Activated naive CD4-positive, alpha-beta T cell (primary cell): ENCODE measurements at regions not wholly inside any gene's neighbourhood (a gene's known extent, or its start where the extent isn't known, plus 50 kb on each side); places are given as distances from the start of the nearest gene placed in this dataset.
"Not testable (repeated sequence)": the region's sequence is repeated elsewhere in the genome, so short reads cannot be mapped to it uniquely, and the experiment has no call there.

Experiments
- DNase-seq, 4 experiments: peaks; one replicate each; lab custom pipeline; 2025; lab: John Stamatoyannopoulos, UW

DNA sequence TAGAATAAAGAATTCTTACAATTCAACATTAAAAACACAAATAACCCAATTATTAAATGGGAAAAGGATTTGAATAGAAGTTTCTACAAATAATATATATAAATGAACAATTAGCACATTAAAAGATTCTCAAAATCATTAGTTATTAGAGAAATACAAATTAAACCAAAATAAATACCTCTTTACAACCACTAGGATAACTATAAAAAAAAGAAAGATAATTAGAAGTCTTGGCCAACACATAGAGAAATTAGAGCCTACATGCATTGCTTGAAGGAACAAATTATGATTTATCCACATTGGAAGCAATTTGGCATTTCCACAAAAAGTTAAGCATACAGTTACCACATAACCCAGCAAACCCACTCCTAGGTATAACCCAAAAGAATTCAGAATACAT, 502.3 kb upstream of the UBE2E2 start:
- no peak for DNase-seq

DNA sequence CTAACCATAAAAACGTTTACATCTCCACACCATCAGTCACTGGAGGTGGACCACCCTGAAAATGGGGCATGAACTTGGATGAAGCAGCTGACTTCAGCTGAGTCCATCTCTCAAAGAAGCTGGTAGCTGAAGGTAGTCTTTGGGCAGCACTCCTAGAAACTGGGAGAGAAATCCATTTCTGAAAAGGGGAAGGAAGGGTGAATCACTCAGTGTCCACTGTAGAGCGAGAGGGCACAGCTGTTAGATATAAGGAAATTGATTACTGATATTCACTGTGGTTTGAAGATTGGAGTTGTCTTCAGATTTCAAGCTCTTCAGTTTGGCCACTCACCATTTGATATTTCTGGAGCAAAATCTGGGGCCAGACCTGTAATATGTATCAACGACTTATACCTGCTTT, 499.0 kb upstream of the UBE2E2 start:
- no peak for DNase-seq

DNA sequence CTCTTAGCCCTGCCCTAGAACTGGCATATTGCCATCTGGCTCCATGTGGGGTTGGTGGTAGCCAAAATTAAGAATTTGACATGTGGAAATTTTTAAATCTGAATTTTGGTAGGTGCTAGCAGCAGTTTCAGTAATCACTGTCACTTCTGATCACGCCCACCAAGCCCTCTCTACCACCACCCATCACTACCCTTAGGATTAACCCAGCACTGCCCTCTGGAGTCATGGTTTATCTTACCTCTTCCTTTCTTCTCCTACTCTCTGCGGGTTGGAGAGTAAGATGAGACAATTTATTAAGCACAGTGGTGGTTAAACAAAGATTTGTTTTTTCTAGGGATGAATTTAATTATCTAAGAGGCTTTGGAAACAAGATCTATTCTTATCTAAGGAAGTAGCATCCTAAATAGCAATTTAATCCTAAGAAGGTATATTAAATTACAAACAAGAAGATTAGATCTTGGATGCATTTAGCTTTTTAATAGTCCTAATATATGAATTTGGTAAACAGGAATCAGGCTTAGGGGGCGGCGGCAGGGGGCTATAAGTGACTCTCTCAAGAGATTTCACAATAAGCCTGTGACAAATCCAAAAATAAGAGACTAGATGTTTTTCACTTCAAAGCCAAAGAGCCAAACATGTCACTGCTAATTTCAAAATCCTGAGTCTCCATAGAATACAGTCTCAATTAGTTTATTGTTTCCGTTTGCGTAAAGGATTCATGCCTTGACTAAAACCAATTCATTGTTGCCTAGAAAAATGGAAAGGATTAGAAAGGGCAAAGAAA, 498.4 kb upstream of the UBE2E2 start:
- DNase-seq: no peak

DNA sequence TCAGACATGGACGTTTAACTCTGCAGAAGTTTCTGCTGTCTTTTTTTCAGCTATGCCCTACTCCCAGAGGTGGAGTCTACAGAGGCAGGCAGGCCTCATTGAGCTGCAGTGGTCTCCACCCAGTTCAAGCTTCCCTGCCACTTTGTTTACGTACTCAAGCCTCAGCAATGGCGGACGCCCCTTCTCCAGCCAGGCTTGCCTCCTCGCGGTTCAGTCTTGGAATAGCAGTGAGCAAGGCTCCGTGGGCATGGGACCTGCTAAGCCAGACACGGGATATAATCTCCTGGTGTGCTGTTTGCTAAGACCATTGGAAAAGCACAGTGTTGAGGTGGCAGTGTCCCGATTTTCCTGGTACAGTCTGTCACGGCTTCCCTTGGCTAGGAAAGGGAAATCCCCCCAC, 496.2 kb upstream of the UBE2E2 start:
- DNase-seq: not testable (repeated sequence)

GRCh38 chr3:22713936-22714335, 489.2 kb upstream of the UBE2E2 start:
- DNase-seq: no peak

DNA sequence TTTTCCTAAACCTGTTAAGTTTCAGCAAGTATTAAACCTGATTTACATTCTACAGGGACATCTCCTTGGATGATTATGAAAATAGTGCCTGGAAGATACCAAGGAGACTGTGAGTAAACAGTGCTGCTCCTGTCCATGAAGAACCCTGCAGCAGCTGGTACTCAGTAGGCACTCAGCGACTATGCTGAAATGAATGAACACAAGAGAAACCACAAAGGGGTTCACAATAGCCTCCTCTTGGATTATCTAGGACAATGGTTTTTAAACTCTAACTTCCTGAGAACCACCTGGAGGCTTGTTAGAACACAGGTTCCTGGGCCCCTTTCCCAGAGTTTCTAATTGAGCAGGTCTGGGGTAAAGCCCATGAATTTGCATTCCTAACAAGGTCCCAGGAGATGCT, 488.4 kb upstream of the UBE2E2 start:
- no peak for DNase-seq

DNA sequence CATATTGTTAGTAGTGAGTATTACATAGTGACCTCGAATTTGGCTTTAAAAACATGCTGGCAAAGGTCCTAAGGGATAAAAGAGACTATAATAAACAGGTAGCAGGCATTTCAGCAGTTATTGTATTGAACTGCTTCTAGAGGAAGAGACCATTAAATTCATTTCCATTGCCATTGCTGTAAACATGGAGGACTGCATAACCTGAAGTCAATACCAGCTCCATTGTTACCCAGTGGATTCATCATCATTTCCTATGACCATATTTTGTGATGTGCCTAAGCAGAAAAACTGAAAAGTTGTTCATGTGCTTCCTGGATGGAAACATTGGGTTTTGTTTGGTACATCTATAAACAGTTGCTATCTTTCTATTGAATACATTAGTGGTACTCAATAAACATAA, 482.5 kb upstream of the UBE2E2 start:
- DNase-seq: no peak

DNA sequence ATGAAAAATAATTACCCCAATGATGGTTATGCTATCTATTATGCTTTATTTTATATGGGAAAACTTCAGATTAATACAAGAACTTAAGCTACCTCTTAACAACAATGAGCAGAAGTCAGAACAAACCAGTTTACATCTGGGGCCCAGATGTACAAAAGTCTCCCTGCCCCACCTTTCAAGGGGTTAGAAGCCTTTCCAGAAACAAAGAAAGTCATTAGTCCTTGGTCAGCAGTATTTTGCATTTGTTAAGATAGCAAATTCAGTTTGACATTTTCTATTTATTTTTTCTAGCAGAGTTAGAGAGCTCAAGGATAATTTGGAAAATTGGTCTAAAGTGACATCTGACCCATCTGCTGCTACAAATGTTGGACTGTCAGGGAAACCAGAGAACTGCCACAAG, 478.7 kb upstream of the UBE2E2 start:
- no peak for DNase-seq

DNA sequence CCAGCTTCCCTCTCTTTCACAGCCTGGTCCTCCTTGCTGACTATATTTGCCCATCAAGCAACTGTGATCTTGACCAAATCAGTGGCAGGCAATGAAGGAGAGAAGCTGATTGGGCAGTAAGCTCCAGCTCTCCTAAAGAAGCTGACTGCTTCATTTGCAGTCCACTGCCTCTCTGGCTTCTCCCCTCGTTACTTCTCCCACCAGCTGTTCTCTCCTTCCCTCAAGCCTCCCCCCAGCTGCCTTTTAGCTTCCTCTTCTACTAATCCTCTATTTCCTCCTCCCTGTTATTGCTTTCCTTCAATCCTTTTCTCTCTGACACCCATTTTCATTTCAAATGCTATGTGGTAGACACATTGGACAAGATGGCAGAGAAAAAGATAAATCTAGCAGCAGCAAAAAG, 474.7 kb upstream of the UBE2E2 start:
- DNase-seq: no peak

DNA sequence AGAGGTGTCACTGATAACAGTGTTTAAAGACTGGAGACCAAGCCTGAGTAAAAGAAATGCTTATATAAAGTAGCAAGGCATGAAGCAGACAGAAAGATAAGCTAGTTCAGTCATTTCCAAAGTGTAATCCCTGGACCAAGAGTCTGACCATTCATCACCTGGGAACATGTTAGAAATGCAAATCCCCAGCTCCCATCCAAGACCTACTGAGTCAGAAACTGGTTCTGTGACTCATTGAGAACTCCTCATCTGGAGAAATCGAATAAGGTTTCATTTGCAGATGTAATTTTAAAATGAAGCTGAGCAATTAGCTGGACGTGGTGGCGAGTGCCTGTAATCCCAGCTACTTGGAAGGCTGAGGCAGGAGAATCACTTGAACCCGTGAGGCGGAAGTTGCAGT, 473.9 kb upstream of the UBE2E2 start:
- no peak for DNase-seq

DNA sequence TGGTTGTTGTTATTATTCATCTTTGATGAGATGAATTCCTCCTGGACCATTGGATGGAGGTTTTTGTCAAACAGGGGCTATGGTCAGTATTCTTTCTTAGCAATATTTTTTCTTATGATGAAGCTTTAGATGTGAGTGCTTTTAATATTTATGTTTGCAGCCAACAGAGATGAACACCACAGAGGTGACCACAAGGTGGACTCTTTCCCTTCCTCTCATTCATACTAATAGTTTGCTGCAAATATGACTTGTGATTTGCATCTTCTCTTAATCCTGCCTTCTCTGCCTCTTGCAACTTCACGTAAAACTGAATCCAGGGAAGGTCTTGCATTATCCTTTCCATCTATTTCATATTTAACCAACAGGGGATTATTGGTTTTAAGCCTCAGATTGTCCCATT, 473.1 kb upstream of the UBE2E2 start:
- DNase-seq: no peak

DNA sequence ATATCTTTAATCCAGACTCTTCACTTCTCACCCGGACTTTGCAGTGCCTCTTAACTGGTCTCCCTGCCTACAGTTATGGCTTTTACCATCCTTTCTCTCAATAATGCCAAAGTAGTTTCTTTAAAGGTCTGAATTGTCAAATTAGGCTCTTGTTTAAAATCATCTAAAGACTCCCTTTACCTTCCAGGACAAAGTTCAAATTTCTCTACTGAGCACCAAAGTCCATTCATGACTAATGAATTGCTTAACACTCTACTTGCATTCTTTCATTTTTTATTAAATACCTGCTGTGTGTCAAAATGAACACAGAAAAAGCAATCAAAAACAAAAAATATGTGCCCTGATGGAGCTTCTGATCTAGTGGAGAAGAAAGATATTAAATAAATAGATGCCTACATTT, 472.4 kb upstream of the UBE2E2 start:
- no peak for DNase-seq

DNA sequence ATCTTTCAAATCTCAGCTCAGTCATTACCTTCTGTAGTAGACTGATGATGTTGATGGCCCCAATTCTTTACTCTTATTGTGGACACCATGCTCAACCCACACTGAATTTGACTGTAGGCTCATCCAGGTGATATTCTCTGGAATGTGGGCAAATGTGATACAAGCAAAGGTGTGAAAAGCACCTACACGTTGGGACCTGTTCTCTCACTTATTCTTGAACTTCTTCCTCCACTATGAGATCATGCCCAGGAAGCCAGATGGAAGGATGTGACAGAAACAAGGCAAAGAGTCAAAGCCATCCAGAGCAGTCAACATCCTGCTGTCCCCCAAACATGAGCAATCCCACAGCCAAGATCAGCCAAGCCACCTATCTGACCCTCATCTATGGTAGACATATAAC, 471.2 kb upstream of the UBE2E2 start:
- no peak for DNase-seq

DNA sequence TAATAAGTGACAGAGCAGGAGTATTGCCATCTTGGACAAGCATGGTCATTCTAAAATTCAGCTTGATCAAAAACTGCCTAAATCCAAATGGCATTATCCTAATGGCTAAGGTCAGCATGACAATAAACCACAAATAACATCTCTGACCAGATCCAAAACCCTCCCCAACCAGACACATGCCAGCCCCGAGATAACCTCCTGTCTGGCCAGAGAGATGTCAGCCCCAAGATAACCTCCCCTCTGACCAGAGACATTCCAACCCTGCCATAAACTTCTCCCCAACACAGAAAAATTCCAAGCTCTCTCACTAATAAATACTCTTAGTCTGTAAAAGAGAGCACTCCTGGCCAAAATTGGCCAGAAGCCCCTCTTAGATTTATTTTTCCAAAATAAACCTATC, 470.5 kb upstream of the UBE2E2 start:
- no peak for DNase-seq

GRCh38 chr3:22734207-22734606, 468.9 kb upstream of the UBE2E2 start:
- no peak for DNase-seq

DNA sequence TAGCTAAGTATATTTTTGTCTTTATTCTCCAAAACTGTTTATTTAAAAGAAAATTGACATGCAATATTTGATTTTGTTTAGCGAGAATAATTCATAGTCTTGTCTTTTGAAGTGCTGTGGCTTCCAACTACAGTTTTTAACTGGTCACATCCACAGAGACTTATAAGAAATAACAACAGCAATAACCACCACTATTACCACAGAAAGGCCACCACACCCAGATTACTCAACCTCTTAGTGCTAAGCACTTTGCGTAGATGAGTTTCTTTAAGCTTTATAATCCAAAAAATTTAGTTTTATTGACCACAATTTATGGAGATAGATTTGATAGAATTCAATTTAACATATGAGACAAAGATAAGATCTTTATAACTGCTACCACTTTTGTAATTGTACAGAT, 468.4 kb upstream of the UBE2E2 start:
- no peak for DNase-seq

DNA sequence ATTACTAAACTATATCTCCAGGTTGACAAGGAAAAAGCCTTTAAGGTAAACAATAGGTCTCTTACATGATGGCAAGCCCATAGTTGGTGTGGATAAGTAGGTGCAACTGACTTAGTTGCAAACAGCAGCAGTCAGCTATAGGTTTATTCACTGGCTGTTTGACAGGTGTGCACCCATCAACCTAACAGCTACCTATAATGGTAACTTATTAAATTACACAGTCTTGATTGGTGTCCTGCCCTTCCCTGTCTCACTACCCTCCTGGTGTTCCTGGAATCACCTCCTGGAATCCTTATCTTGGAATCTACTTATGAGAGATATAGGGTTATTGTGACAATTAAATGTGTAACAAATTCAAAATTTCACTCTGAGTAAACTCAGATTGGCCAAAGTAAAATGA, 467.8 kb upstream of the UBE2E2 start:
- DNase-seq: no peak

- DNase-seq: not testable (repeated sequence)
These were observed 459.7 kb upstream of the UBE2E2 start for GRCh38 chr3:22743386-22743785.

DNA sequence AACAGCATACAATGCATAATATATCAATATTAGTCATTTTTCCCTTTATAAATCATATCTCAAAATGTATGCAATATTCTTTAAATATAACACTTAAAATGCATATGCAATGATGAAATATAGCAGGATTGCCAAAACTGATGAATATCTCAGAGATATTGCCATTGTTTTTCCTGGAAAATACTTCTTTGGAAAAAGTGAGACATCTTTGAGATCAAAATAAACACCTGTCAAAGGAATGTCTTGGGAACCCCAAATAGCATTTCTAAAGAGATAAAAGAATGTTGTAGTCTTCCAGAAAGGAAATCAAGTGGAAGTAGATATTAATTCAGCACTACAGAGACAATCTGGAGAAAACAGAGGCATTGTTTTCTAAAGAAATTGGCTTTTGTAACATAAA, 457.8 kb upstream of the UBE2E2 start:
- no peak for DNase-seq

DNA sequence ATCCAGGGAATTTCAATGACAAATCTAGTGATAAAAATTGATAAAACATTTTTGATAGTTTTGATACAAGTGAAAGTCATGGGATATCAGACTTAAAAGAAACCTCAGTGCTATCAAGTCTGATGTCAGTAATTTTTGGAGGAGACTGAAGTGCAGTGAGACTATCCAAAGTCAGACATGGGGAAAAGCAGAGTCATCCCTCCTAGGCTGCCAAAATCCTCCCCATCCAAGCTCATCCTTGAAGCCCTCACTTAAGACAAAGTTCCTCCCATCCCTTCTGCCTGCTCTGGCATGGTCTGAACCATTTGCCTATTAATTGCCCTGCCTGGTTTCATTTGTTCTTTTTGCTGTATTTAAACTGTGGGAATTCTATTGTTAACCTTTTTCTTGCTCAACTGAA, 456.9 kb upstream of the UBE2E2 start:
- no peak for DNase-seq

DNA sequence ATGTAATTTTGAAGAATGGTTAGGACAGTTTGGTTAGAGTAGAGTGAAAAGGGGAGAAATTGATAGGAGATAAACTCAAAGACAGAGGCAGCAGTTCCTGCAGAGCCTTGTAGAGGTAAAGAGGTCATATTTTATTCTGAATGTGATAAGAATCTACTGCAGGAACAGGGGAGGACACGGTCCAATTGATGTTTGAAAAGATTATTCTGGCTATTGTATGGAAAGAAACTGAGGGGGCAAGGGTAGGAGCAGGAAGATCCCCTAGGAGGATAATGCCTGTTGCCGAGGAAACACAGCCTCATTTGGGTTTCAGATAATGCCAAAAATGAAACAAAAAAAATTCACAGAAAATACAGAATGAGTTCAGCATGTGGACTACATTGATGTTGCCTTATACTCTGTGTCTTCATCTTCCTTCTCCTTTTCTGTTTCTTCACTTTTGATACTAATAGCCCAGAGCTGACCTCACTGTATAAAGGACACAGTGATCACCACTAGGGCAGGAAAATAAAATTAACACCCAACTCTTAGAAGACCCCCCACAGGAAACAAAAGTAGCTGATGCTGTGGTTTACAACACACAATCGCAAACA, 454.6 kb upstream of the UBE2E2 start:
- DNase-seq: no peak

- no peak for DNase-seq
These were observed 443.4 kb upstream of the UBE2E2 start for GRCh38 chr3:22759636-22760310.

DNA sequence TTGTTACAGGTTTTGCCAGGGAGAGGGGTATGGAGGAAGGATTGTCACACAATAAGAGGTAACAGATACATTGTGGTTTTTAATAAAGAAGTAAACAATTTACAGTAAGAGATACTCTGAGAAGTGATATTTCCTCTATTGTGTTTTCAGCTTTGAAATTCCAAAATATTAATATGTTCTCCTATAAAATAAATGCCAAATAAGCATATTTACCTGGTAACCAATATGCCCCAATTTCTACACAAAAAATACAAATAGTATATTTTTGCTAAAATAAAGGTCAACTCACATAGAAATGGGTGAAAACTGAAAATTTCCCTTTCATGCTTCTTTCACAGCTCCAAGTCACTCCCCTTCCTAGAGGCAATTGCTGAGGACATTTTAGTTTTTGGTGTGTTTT, 437.4 kb upstream of the UBE2E2 start:
- no peak for DNase-seq

DNA sequence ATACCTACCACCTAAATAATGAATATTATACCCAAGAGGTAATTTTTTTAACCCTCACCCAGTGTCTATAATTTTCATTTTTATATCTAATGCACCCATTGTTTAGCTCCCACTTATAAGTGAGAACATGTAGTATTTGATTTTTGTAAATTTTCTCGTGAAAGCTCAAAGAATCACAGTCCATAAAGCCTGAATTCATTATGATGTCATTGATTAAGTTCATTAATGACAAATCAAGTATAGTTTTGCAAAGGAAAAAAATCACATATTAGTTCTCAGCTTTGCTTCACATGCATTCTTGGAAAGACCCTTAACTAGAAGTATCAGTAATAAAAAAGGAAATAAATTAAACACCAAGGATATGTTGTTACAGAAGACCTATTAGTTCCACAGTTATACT, 425.3 kb upstream of the UBE2E2 start:
- no peak for DNase-seq
